Activated CD8-positive, alpha-beta T cell treated with anti-CD3 and anti-CD28 coated beads for 36 hours (primary cell): ENCODE measurements at regions not wholly inside any gene's neighbourhood (a gene's known extent, or its start where the extent isn't known, plus 50 kb on each side); places are given as distances from the start of the nearest gene placed in this dataset.

Experiments used
- ATAC-seq: fragments of 200-7000 bp; cut with Tn5 transposase; one replicate; pipeline ENCODE4 v1.10.0; 2021; ENCODE audit warnings: mild to moderate bottlenecking, moderate library complexity
- CTCF ChIA-PET: fragments of 350-600 bp; sonication (Branson Sonifier 250); formaldehyde crosslinking; loops from one replicate; lab custom pipeline; 2021; ENCODE audit warnings: antibody characterized with exemption; lab: Charles Lee
- POLR2A ChIA-PET: fragments of 350-600 bp; sonication (Branson Sonifier 250); formaldehyde crosslinking; loops from one replicate; lab custom pipeline; 2021; ENCODE audit warnings: antibody characterized with exemption; lab: Charles Lee
- DNase-seq: peaks from one replicate; pipeline ENCODE4 v3.0.0-alpha.2; 2020
- H3K27ac Mint-ChIP-seq: one replicate; pipeline ENCODE4 v1.8.0; 2021; ENCODE audit warnings: mild to moderate bottlenecking, mixed read lengths
- H3K27me3 Mint-ChIP-seq: one replicate; pipeline ENCODE4 v1.8.0; 2021; ENCODE audit warnings: mixed read lengths
- H3K36me3 Mint-ChIP-seq: one replicate; pipeline ENCODE4 v1.8.0; 2021; ENCODE audit warnings: low read depth, mixed read lengths
- H3K4me1 Mint-ChIP-seq: one replicate; pipeline ENCODE4 v1.8.0; 2021; ENCODE audit warnings: low read depth, mixed read lengths
- H3K4me3 Mint-ChIP-seq: one replicate; pipeline ENCODE4 v1.8.0; 2021; ENCODE audit warnings: mild to moderate bottlenecking, moderate library complexity, mixed read lengths
- H3K9me3 Mint-ChIP-seq: one replicate; pipeline ENCODE4 v1.8.0; 2021; ENCODE audit warnings: mixed read lengths
- intact Hi-C: fragments of 100-400 bp; cut with micrococcal nuclease; formaldehyde crosslinking; loops from one replicate; pipeline ENCODE4 v1.10.0; 2022
- TF ChIP-seq, protein P1 (sequence below): fragments of 200-600 bp; IDR thresholded peaks from one replicate; pipeline ENCODE4 v1.8.0; 2022; ENCODE audit warnings: antibody characterized with exemption, mild to moderate bottlenecking

DNA sequence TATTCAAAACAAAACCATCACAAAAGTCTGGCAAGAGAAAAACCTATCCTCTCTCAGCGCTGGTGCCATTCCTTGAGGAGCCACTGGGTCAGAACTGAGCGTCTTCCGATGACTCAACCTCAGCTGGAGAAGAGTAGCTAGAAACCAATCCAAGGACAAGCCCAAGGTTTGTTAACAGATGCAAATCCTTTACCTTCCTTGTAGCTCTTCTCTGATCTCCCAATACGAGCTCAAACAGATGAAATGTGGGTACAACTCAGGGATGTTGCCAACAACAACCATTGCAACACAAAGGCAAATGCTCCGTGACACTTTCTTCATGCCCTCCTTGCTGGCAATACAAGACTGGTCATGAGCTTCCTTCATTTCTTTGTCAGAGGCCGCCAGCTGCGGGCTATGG is 337.1 kb downstream of the SIPA1L2 start:
- ATAC-seq = no peak
- intact Hi-C loops = no loop called here
- Mint-ChIP-seq H3K4me1 (no peaks in the 10 kb centered on the region), H3K27ac (no peak overlapping the region), H3K27me3 (peaks cover 9% of the 10 kb centered on the region), H3K4me3 (no peak overlapping the region), H3K36me3 (no peaks in the 10 kb centered on the region), H3K9me3 (no peaks in the 10 kb centered on the region)
- POLR2A ChIA-PET = no interaction called here
- DNase-seq = no peak
- TF ChIP-seq, protein P1, sequence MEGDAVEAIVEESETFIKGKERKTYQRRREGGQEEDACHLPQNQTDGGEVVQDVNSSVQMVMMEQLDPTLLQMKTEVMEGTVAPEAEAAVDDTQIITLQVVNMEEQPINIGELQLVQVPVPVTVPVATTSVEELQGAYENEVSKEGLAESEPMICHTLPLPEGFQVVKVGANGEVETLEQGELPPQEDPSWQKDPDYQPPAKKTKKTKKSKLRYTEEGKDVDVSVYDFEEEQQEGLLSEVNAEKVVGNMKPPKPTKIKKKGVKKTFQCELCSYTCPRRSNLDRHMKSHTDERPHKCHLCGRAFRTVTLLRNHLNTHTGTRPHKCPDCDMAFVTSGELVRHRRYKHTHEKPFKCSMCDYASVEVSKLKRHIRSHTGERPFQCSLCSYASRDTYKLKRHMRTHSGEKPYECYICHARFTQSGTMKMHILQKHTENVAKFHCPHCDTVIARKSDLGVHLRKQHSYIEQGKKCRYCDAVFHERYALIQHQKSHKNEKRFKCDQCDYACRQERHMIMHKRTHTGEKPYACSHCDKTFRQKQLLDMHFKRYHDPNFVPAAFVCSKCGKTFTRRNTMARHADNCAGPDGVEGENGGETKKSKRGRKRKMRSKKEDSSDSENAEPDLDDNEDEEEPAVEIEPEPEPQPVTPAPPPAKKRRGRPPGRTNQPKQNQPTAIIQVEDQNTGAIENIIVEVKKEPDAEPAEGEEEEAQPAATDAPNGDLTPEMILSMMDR = no peak
- CTCF ChIA-PET = interaction anchor here (1.2 kb wide), 1 partner anchor 15 kb away, joined by 3 read pairs; no protein-coding TSS in a partner anchor

DNA sequence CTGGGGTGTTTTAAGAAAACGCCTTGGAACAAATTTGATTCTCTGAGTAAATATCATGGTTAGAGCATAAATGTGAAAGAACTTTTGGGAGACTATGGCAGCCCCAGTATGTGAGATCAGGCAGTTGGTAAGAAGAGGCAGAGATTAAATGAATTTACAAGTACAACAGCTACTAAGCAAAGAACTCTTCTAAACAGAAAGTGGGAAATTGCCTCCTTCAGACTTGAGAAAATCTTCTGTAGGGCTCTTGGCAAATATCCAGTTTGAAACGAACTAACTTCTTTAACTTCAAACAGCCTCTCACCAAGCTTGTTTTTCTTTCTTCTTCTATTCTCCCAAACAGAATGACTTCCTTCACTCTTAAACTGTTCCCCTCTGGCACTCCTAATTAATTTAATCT is 337.7 kb downstream of the SIPA1L2 start:
- CTCF ChIA-PET = interaction anchor here (1.2 to 1.3 kb wide), 2 partner anchors 14 to 16 kb away, joined by 3 read pairs; no protein-coding TSS in a partner anchor
- peaks cover 9% of the 10 kb centered on the region for H3K27me3 Mint-ChIP-seq
- H3K4me3 Mint-ChIP-seq = no peak overlapping the region
- ATAC-seq = no peak
- intact Hi-C loops = no loop called here
- DNase-seq = no peak
- POLR2A ChIA-PET = no interaction called here
- H3K27ac Mint-ChIP-seq = no peak overlapping the region
- TF ChIP-seq, protein P1 = no peak
- H3K36me3 Mint-ChIP-seq = no peaks in the 10 kb centered on the region
- H3K4me1 Mint-ChIP-seq = no peaks in the 10 kb centered on the region
- no peaks in the 10 kb centered on the region for H3K9me3 Mint-ChIP-seq

DNA sequence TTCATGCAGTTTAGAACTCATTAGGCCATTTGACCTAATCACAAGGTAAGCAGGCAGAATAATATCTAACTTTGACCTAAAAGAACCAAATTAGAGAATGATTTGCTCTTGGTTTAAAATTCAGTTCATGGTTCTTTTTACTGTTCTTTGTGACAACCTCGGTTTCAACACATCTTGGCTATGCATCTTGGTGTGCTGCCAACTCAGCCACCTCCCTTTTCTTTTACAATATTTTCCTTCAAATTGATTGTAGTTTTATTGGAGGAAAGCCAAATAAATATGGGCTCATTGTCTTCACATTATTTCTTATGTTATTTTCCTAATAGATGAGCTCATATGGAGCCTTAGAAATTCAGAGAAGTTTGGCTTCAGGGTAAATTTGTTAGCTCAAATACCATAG is 338.3 kb downstream of the SIPA1L2 start:
- no peak for ATAC-seq
- Mint-ChIP-seq H3K27me3 (peaks cover 8% of the 10 kb centered on the region), H3K36me3 (no peaks in the 10 kb centered on the region), H3K4me3 (no peak overlapping the region), H3K4me1 (no peaks in the 10 kb centered on the region), H3K9me3 (no peaks in the 10 kb centered on the region), H3K27ac (no peak overlapping the region)
- TF ChIP-seq, protein P1 = no peak
- ChIA-PET POLR2A (interaction anchor here (0.7 kb wide), 1 partner anchor 335 kb away, joined by 3 read pairs; no protein-coding TSS in a partner anchor), CTCF (interaction anchor here (1.2 to 1.3 kb wide), 2 partner anchors 15 to 16 kb away, joined by 3 read pairs; no protein-coding TSS in a partner anchor)
- intact Hi-C loops = no loop called here
- DNase-seq = no peak

DNA sequence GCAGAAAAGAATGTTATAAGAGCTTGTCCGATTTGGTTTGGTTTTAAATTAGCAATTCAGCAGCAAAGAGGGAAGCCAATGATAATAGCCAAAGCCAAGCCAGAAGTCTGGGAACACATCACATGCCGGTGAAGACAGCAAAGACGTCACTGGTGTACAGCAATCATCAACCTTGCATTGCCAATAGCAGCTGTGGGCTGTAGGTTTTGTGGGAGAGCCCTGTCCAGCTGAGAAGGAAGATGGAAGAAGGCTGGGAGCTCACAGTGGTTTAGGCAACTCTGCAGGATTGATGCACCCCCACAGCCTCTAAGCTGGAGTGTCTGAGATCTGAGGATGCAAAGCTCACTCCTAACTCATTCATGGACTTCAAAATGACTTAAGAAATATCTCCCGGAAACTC is 338.7 kb downstream of the SIPA1L2 start:
- intact Hi-C loops = no loop called here
- ChIA-PET CTCF (interaction anchor here (1.3 kb wide), 1 partner anchor 15 kb away, joined by 3 read pairs; no protein-coding TSS in a partner anchor), POLR2A (interaction anchor here (0.7 kb wide), 1 partner anchor 336 kb away, joined by 3 read pairs; no protein-coding TSS in a partner anchor)
- DNase-seq = no peak
- ATAC-seq = no peak
- Mint-ChIP-seq H3K4me3 (no peak overlapping the region), H3K27ac (no peak overlapping the region), H3K36me3 (no peaks in the 10 kb centered on the region), H3K27me3 (peaks cover 9% of the 10 kb centered on the region), H3K9me3 (no peaks in the 10 kb centered on the region), H3K4me1 (no peaks in the 10 kb centered on the region)
- TF ChIP-seq, protein P1 = no peak

DNA sequence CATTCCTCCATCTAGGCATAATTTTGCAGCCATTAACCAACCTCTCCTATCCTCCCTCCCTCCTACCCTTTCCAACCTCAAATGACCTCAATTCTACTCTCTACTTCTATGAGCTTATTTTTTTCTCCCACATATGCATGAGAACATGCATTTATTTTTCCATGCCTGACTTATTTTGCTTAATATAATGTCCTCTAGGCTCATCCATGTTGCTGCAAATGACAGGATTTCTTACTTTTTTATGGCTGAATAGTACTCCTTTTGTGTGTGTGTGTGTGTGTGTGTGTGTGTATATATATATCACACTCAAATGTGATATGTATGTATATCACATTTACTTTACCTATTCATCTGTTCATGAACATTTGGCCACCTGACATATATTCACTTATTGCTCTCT is 339.4 kb downstream of the SIPA1L2 start:
- DNase-seq (no peak), ATAC-seq (no peak)
- H3K27me3 Mint-ChIP-seq = peaks cover 9% of the 10 kb centered on the region
- no peak overlapping the region for H3K27ac Mint-ChIP-seq
- no peaks in the 10 kb centered on the region for H3K4me1 Mint-ChIP-seq
- TF ChIP-seq, protein P1 = no peak
- no peaks in the 10 kb centered on the region for H3K36me3 Mint-ChIP-seq
- intact Hi-C loops = no loop called here
- H3K4me3 Mint-ChIP-seq = no peak overlapping the region
- ChIA-PET POLR2A (no interaction called here), CTCF (no interaction called here)
- H3K9me3 Mint-ChIP-seq = no peaks in the 10 kb centered on the region
